ENCODE measurements at regions not wholly inside any gene's neighbourhood (a gene's known extent, or its start where the extent isn't known, plus 50 kb on each side); places are given as distances from the start of the nearest gene placed in this dataset.

GRCh38 chr5:167269146-167269545 lies 1022.3 kb upstream of the WWC1 start:
- TF ChIP-seq NR2C2 (CRISPR knock-in tag; IDR thresholded peaks at IDR 0.05) (no peak), GABPB1 (CRISPR knock-in tag; IDR thresholded peaks at IDR 0.05) (no peak)
